ENCODE measurements at regions not wholly inside any gene's neighbourhood (a gene's known extent, or its start where the extent isn't known, plus 50 kb on each side); places are given as distances from the start of the nearest gene placed in this dataset.

DNA sequence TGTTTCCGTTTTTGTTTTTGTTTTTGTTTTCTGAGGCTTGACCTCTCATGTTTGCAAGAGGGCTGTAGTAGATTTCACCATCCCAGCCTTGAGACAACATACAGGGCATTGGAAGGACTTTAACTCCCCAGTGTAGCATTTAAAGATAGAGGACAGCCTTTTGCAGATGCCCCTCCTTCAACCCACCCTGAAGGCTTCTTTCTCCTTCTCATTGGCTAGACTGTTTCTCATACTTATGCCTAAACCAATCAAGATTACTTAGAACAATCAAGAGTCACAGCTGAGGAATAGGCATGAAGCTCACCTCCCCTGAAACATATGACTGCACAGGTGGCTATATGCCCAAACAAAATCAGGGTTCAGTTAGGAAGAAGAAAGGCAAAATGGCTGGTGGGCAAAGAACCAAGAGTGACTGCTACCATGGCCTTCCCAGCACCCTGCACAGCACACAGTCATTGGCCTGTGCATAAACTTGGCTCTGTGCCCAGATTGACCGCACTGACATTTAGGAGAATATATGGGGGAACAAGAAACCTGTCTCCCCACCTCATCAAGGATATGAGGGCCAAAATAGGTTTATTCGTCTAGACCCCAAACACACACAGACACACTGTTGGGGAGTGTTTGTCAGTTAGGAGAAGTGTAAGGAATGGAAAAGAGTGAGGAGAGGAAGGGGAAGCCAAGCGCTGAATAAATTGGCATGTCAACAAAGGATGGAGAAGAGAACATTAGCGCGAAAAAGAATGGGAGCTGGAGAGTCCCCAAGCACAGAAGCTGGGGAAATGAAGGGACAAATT lies 137.3 kb upstream of the RANBP3L start:
- CTCF ChIA-PET, result no interaction called here
- POLR2A ChIA-PET, result no interaction called here

More for the DNA sequence above, 137.3 kb upstream of the RANBP3L start:
- H3K27ac ChIP-seq (ENCODE audit: low read depth, low read length), result no peak overlapping the region
- H3K27me3 ChIP-seq (ENCODE audit: insufficient read depth, low read length), result no peaks in the 10 kb centered on the region
- no peak overlapping the region for H2AFZ ChIP-seq (ENCODE audit: low read depth, low read length, poor library complexity, severe bottlenecking)
- intact Hi-C loops (cut with micrococcal nuclease), result no loop called here
- H3K9ac ChIP-seq (ENCODE audit: low read length), result no peak overlapping the region
- DNase-seq (ENCODE audit: low read depth, low spot score), result no peak
- no peaks in the 10 kb centered on the region for H3K79me2 ChIP-seq (ENCODE audit: insufficient read depth, low read length)
- H3K36me3 ChIP-seq (ENCODE audit: control insufficient read depth in 1 of 2, insufficient read depth in 2 of 2, low read length in 2 of 2), result no peaks in the 10 kb centered on the region
- RAD21 ChIA-PET (ENCODE audit: low non-redundant PET in 1 of 2, low total read pairs in 2 of 2, uncharacterized antibody in 2 of 2, unreplicated experiment in 2 of 2), result no interaction called here
- H3K9me3 ChIP-seq (ENCODE audit: control insufficient read depth in 1 of 2, insufficient read depth in 1 of 2, low read depth in 1 of 2, low read length in 2 of 2), result no peaks in the 10 kb centered on the region
- H3K4me3 ChIP-seq (replicated peaks in 1 of 2; ENCODE audit: low read depth in 1 of 2, low read length in 2 of 2), result no peak overlapping the region
- H3K9me2 ChIP-seq (ENCODE audit: insufficient read depth), result no peaks in the 10 kb centered on the region
- no peak for ATAC-seq
- peaks cover 10 to 11% of the 10 kb centered on the region in 2 experiments; a peak in 3 of 4 replicates for H3K4me1 ChIP-seq (ENCODE audit: control insufficient read depth in 1 of 2, insufficient read depth in 2 of 2, low read length in 2 of 2)
- TF ChIP-seq CBX3 (IDR thresholded peaks at IDR 0.05; ENCODE audit: low read depth) (no peak), MAX (IDR thresholded peaks at IDR 0.05) (no peak), RAD21 (IDR thresholded peaks at IDR 0.05; ENCODE audit: low read depth) (no peak), SRF (IDR thresholded peaks at IDR 0.05; ENCODE audit: low read depth) (no peak), SP1 (IDR thresholded peaks at IDR 0.05; ENCODE audit: low read depth) (no peak), TCF7L2 (IDR thresholded peaks at IDR 0.05; ENCODE audit: borderline replicate concordance, extremely low read depth, insufficient read depth, insufficient read length) (no peak), EZH2 (IDR thresholded peaks at IDR 0.05) (no peak), ZFX (IDR thresholded peaks at IDR 0.05) (no peak), CTCF (IDR thresholded peaks at IDR 0.05 in 2 of 3, conservative IDR thresholded peaks at IDR 0.05 in 1 of 3; ENCODE audit: borderline replicate concordance in 1 of 3, insufficient read depth in 1 of 3, low read depth in 2 of 3, low read length in 2 of 3) (no peak), JUND (IDR thresholded peaks at IDR 0.05) (no peak), ELF1 (IDR thresholded peaks at IDR 0.05; ENCODE audit: borderline replicate concordance, low read depth) (no peak), ZNF274 (IDR thresholded peaks at IDR 0.05; ENCODE audit: low read depth, low read length) (no peak), POLR2A (IDR thresholded peaks at IDR 0.05; ENCODE audit: borderline replicate concordance, extremely low read depth, insufficient read depth, insufficient read length) (no peak), CEBPB (IDR thresholded peaks at IDR 0.05; ENCODE audit: low read depth) (no peak), ZBTB33 (IDR thresholded peaks at IDR 0.05; ENCODE audit: extremely low read depth, insufficient replicate concordance, low read length) (no peak), FOSL1 (IDR thresholded peaks at IDR 0.05; ENCODE audit: low read depth) (no peak), POLR2AphosphoS5 (IDR thresholded peaks at IDR 0.05; ENCODE audit: low read depth, low read length) (no peak), EGR1 (IDR thresholded peaks at IDR 0.05; ENCODE audit: low read depth) (no peak)
- TF ChIP-seq, protein P1, sequence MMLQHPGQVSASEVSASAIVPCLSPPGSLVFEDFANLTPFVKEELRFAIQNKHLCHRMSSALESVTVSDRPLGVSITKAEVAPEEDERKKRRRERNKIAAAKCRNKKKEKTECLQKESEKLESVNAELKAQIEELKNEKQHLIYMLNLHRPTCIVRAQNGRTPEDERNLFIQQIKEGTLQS (IDR thresholded peaks at IDR 0.05), result no peak
- no peak overlapping the region for H3K4me2 ChIP-seq (ENCODE audit: low read length)
- H4K20me1 ChIP-seq (ENCODE audit: insufficient read depth), result no peaks in the 10 kb centered on the region
- BruUV-seq (replicated peaks), result no TSS peak

Measured in HCT116 (cell line).